OCI-LY3 (cell line): ENCODE measurements at regions not wholly inside any gene's neighbourhood (a gene's known extent, or its start where the extent isn't known, plus 50 kb on each side); places are given as distances from the start of the nearest gene placed in this dataset.

Experiments used
- H2AFZ ChIP-seq: fragments of 200-600, 300-600 bp; shearing (Covaris generic); 2 replicates; pipeline ENCODE4 v1.6.0; 2014; ENCODE audit warnings: antibody characterized with exemption, low read depth, low read length
- H3K27ac ChIP-seq: fragments of 200-600, 300-600 bp; sonication (generic); 2 replicates; pipeline ENCODE4 v1.5.1; 2014; ENCODE audit warnings: mild to moderate bottlenecking, low read length, moderate library complexity, mixed read lengths
- H3K27me3 ChIP-seq: fragments of 200-600, 300-600 bp; sonication (generic); 2 replicates; pipeline ENCODE4 v1.6.1; 2014; ENCODE audit warnings: low read depth, low read length, mixed read lengths
- H3K36me3 ChIP-seq: fragments of 200-600, 300-600 bp; sonication (generic); replicated peaks from 2 replicates; pipeline ENCODE3; 2014; ENCODE audit warnings: low read depth, low read length, mixed read lengths
- H3K4me1 ChIP-seq: fragments of 300-600, 200-600 bp; sonication (generic); 2 replicates; pipeline ENCODE4 v1.6.1; 2014; ENCODE audit warnings: low read length, mixed read lengths
- H3K4me2 ChIP-seq: fragments of 200-600, 300-600 bp; sonication (generic); 2 replicates; pipeline ENCODE4 v1.6.1; 2014; ENCODE audit warnings: low read length, mixed read lengths
- H3K4me3 ChIP-seq: fragments of 300-600, 200-600 bp; sonication (generic); 2 replicates; pipeline ENCODE4 v1.5.1; 2014; ENCODE audit warnings: antibody characterized with exemption, mild to moderate bottlenecking, low read length, moderate library complexity
- H3K79me2 ChIP-seq: fragments of 300-600, 200-600 bp; shearing (Covaris generic); 2 replicates; pipeline ENCODE4 v1.6.1; 2014; ENCODE audit warnings: mild to moderate bottlenecking, low read length, mixed read lengths
- H3K9ac ChIP-seq: fragments of 300-600, 200-600 bp; shearing (Covaris generic); 2 replicates; pipeline ENCODE4 v1.6.0; 2014; ENCODE audit warnings: mild to moderate bottlenecking, low read length, moderate library complexity
- H3K9me3 ChIP-seq: fragments of 200-600, 300-600 bp; shearing (Covaris generic); 2 replicates; pipeline ENCODE4 v1.6.1; 2014; ENCODE audit warnings: low read length, mixed read lengths; ENCODE audit not compliant: insufficient read depth
- H4K20me1 ChIP-seq: fragments of 200-600, 300-600 bp; sonication (generic); 2 replicates; pipeline ENCODE4 v1.6.1; 2016; ENCODE audit warnings: low read length, mixed read lengths; ENCODE audit not compliant: insufficient read depth
- CTCF ChIP-seq: fragments of 200-600, 300-600 bp; sonication (generic); IDR thresholded peaks from 2 replicates; pipeline ENCODE4 v1.5.1; 2014; ENCODE audit warnings: antibody characterized with exemption, low read length, low read depth
- EZH2phosphoT487 ChIP-seq: fragments of 200-600 bp; shearing (Covaris generic); IDR thresholded peaks from 2 replicates; pipeline ENCODE4 v1.6.1; 2018; ENCODE audit warnings: antibody characterized with exemption, mixed run types, low read depth

DNA sequence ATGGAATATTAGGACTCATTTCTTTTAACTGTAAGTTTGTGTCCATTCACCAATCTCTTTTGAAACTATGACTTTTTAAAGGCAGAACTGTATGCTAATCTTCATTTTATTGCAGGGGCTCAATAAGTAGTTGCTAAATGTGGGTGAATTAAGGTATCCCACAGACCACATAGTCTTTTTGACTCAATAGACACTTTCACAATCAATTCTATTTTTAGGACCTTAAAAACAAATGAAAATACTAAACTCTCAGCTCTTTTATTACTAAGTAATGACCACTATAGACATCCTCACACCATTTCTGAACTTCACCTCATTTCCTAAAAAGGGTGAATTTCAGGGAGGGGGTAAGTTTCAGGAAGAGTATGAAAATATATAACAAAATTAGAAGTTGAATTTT is 106.8 kb upstream of the BEND6 start:
- Histone ChIP-seq H3K9ac (no peak overlapping the region), H3K27ac (no peak overlapping the region), H3K36me3 (no peaks in the 10 kb centered on the region), H3K9me3 (no peaks in the 10 kb centered on the region), H3K79me2 (no peaks in the 10 kb centered on the region), H4K20me1 (no peaks in the 10 kb centered on the region), H2AFZ (no peak overlapping the region), H3K27me3 (no peaks in the 10 kb centered on the region; the same call in 1 of the 2 replicates), H3K4me3 (no peak overlapping the region), H3K4me1 (peaks cover 28% of the 10 kb centered on the region), H3K4me2 (no peak overlapping the region)
- TF ChIP-seq CTCF = no peak
- TF ChIP-seq EZH2phosphoT487 = no peak

DNA sequence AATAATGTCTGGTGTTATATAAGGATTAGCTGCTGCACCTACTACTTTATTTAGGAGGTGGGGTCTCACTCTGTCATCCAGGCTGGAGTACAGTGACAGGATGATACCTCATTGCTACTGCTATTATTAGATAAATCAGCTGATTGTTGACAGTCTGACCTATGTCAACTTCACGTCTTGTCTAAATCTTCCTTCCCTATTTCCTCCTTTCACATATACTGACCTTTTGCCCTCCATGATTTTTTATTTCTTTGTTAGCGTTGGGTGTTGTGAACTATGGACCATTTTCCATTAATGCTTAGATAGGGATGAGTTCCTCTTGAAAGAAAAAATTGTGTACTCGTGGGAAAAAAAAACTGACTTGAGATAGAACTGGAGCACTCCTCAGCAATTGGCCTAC is 109.9 kb upstream of the BEND6 start:
- Histone ChIP-seq H2AFZ (no peak overlapping the region), H3K9me3 (no peaks in the 10 kb centered on the region), H3K4me1 (peaks cover 2% of the 10 kb centered on the region), H4K20me1 (no peaks in the 10 kb centered on the region), H3K36me3 (no peaks in the 10 kb centered on the region), H3K27ac (no peak overlapping the region), H3K9ac (no peak overlapping the region), H3K4me3 (no peak overlapping the region), H3K79me2 (no peaks in the 10 kb centered on the region), H3K27me3 (peaks cover 7% of the 10 kb centered on the region), H3K4me2 (no peak overlapping the region)
- TF ChIP-seq CTCF = no peak
- no peak for TF ChIP-seq EZH2phosphoT487

GRCh38 chr6:56843476-56844349 is 111.2 kb upstream of the BEND6 start:
- Histone ChIP-seq H3K4me2 (peak overlapping the region; percentile 66), H3K4me1 (peaks cover 10% of the 10 kb centered on the region; the same call in 1 of the 2 replicates), H3K27ac (no peak overlapping the region), H4K20me1 (no peaks in the 10 kb centered on the region), H3K36me3 (no peaks in the 10 kb centered on the region), H3K4me3 (peak overlapping the region; percentile 80), H2AFZ (peak overlapping the region; percentile 84), H3K9me3 (no peaks in the 10 kb centered on the region), H3K27me3 (peaks cover 7% of the 10 kb centered on the region), H3K79me2 (no peaks in the 10 kb centered on the region), H3K9ac (peak overlapping the region; percentile 52)
- TF ChIP-seq EZH2phosphoT487 (no peak), CTCF (peak; percentile 46)

GRCh38 chr6:56842686-56843475 is 112.0 kb upstream of the BEND6 start:
- no peaks in the 10 kb centered on the region for H3K79me2 ChIP-seq
- no peak overlapping the region for H3K27ac ChIP-seq
- no peak overlapping the region for H3K9ac ChIP-seq
- no peak overlapping the region for H3K4me3 ChIP-seq
- peaks cover 7% of the 10 kb centered on the region for H3K27me3 ChIP-seq
- H2AFZ ChIP-seq = no peak overlapping the region
- H3K9me3 ChIP-seq = no peaks in the 10 kb centered on the region
- TF ChIP-seq EZH2phosphoT487 (no peak), CTCF (no peak)
- H3K4me1 ChIP-seq = peaks cover 12% of the 10 kb centered on the region; the same call in 1 of the 2 replicates
- H4K20me1 ChIP-seq = no peaks in the 10 kb centered on the region
- H3K36me3 ChIP-seq = no peaks in the 10 kb centered on the region
- no peak overlapping the region for H3K4me2 ChIP-seq
